ENCODE measurements at regions not wholly inside any gene's neighbourhood (a gene's known extent, or its start where the extent isn't known, plus 50 kb on each side); places are given as distances from the start of the nearest gene placed in this dataset.

GRCh38 chr2:126748188-126748760, 92.3 kb downstream of the GYPC start:
- DNase-seq = no peak

GRCh38 chr2:126748929-126749518, 93.1 kb downstream of the GYPC start:
- DNase-seq = no peak

GRCh38 chr2:126749537-126749936, 93.6 kb downstream of the GYPC start:
- DNase-seq = no peak

- DNase-seq = no peak
These were observed 94.5 kb downstream of the GYPC start for GRCh38 chr2:126750506-126750905.

GRCh38 chr2:126751477-126751876, 95.5 kb downstream of the GYPC start:
- DNase-seq = no peak

GRCh38 chr2:126752876-126753275, 96.9 kb downstream of the GYPC start:
- DNase-seq = no peak

- DNase-seq = no peak
These were observed 97.7 kb downstream of the GYPC start for GRCh38 chr2:126753501-126754212.

- no peak for DNase-seq
These were observed 98.5 kb downstream of the GYPC start for GRCh38 chr2:126754240-126755004.

GRCh38 chr2:126756125-126756524, 100.2 kb downstream of the GYPC start:
- DNase-seq = no peak

- DNase-seq = no peak
These were observed 105.5 kb downstream of the GYPC start for GRCh38 chr2:126761256-126761980.

- no peak for DNase-seq
These were observed 106.3 kb downstream of the GYPC start for GRCh38 chr2:126761981-126762878.

GRCh38 chr2:126764686-126765265, 108.8 kb downstream of the GYPC start:
- no peak for DNase-seq

GRCh38 chr2:126765395-126765794, 109.4 kb downstream of the GYPC start:
- DNase-seq = no peak

GRCh38 chr2:126766295-126766968, 110.5 kb downstream of the GYPC start:
- DNase-seq = no peak

GRCh38 chr2:126766969-126767296, 111.0 kb downstream of the GYPC start:
- DNase-seq = no peak

- DNase-seq = no peak
These were observed 113.2 kb downstream of the GYPC start for GRCh38 chr2:126769118-126769517.

- no peak for DNase-seq
These were observed 114.5 kb downstream of the GYPC start for GRCh38 chr2:126770466-126770865.

- DNase-seq = no peak
These were observed 115.1 kb downstream of the GYPC start for GRCh38 chr2:126771094-126771493.

GRCh38 chr2:126771501-126772195, 115.7 kb downstream of the GYPC start:
- DNase-seq = no peak

GRCh38 chr2:126774290-126774689, 118.3 kb downstream of the GYPC start:
- DNase-seq = no peak
